Mucosa of gallbladder (tissue), 1 donor: ENCODE measurements at regions not wholly inside any gene's neighbourhood (a gene's known extent, or its start where the extent isn't known, plus 50 kb on each side); places are given as distances from the start of the nearest gene placed in this dataset.
"Not testable (repeated sequence)": the region's sequence is repeated elsewhere in the genome, so short reads cannot be mapped to it uniquely, and the experiment has no call there.

ENCODE experiments used
- DNase-seq: peaks from one replicate; pipeline ENCODE4 v3.0.0-alpha.2; 2020; ENCODE audit warnings: low spot score
- donor health status: DM: no; HTN: no; CAD: no.

GRCh38 chr12:116430911-116431565 is 128.1 kb upstream of the MAP1LC3B2 start:
- DNase-seq = no peak

- no peak for DNase-seq
Observed at GRCh38 chr12:116431677-116432300, 127.4 kb upstream of the MAP1LC3B2 start.

GRCh38 chr12:116432314-116432750 is 126.8 kb upstream of the MAP1LC3B2 start:
- DNase-seq = no peak

GRCh38 chr12:116433249-116433648 is 125.9 kb upstream of the MAP1LC3B2 start:
- no peak for DNase-seq

- peak; percentile 79 for DNase-seq
Observed at GRCh38 chr12:116434155-116435011, 124.8 kb upstream of the MAP1LC3B2 start.

GRCh38 chr12:116435984-116436383 is 123.2 kb upstream of the MAP1LC3B2 start:
- DNase-seq = no peak

GRCh38 chr12:116436561-116437249 is 122.5 kb upstream of the MAP1LC3B2 start:
- no peak for DNase-seq

- no peak for DNase-seq
Observed at GRCh38 chr12:116441292-116441691, 117.9 kb upstream of the MAP1LC3B2 start.

- DNase-seq = no peak
Observed at GRCh38 chr12:116442304-116442703, 116.9 kb upstream of the MAP1LC3B2 start.

- DNase-seq = no peak
Observed at GRCh38 chr12:116442946-116443345, 116.2 kb upstream of the MAP1LC3B2 start.

- no peak for DNase-seq
Observed at GRCh38 chr12:116443821-116444589, 115.2 kb upstream of the MAP1LC3B2 start.

- DNase-seq = no peak
Observed at GRCh38 chr12:116444590-116444943, 114.6 kb upstream of the MAP1LC3B2 start.

- no peak for DNase-seq
Observed at GRCh38 chr12:116448165-116448739, 110.9 kb upstream of the MAP1LC3B2 start.

GRCh38 chr12:116450406-116450910 is 108.7 kb upstream of the MAP1LC3B2 start:
- DNase-seq = no peak

- not testable (repeated sequence) for DNase-seq
Observed at GRCh38 chr12:116452975-116453374, 106.2 kb upstream of the MAP1LC3B2 start.

- no peak for DNase-seq
Observed at GRCh38 chr12:116453631-116454030, 105.5 kb upstream of the MAP1LC3B2 start.

- no peak for DNase-seq
Observed at GRCh38 chr12:116454076-116454475, 105.1 kb upstream of the MAP1LC3B2 start.

- DNase-seq = no peak
Observed at GRCh38 chr12:116454950-116455447, 104.2 kb upstream of the MAP1LC3B2 start.

GRCh38 chr12:116455540-116456329 is 103.4 kb upstream of the MAP1LC3B2 start:
- peak; percentile 75 for DNase-seq
